ENCODE measurements at regions not wholly inside any gene's neighbourhood (a gene's known extent, or its start where the extent isn't known, plus 50 kb on each side); places are given as distances from the start of the nearest gene placed in this dataset.

GRCh38 chr12:65546528-65546927 lies 268.0 kb downstream of the MSRB3 start:
- Histone ChIP-seq H3K36me3 (ENCODE audit: control insufficient read depth in 2 of 2, insufficient read depth in 2 of 2, low read length in 2 of 2) (no peaks in the 10 kb centered on the region), H3K4me1 (ENCODE audit: control insufficient read depth, insufficient read depth, low read length) (no peaks in the 10 kb centered on the region), H3K9ac (ENCODE audit: low read length in 2 of 2) (no peak overlapping the region), H3K27ac (ENCODE audit: low read length) (no peak overlapping the region), H3K9me3 (ENCODE audit: control insufficient read depth in 2 of 2, low read length in 2 of 2) (no peaks in the 10 kb centered on the region), H3K27me3 (ENCODE audit: control insufficient read depth in 1 of 2, insufficient read depth in 2 of 2, low read length in 2 of 2) (no peaks in the 10 kb centered on the region), H3K4me3 (ENCODE audit: low read length in 2 of 2) (no peak overlapping the region)

- H3K9ac ChIP-seq (ENCODE audit: low read length in 2 of 2) = no peak overlapping the region
- no peaks in the 10 kb centered on the region for H3K36me3 ChIP-seq (ENCODE audit: control insufficient read depth in 2 of 2, insufficient read depth in 2 of 2, low read length in 2 of 2)
- no peak overlapping the region for H3K27ac ChIP-seq (ENCODE audit: low read length)
- no peaks in the 10 kb centered on the region for H3K9me3 ChIP-seq (ENCODE audit: control insufficient read depth in 2 of 2, low read length in 2 of 2)
- H3K4me3 ChIP-seq (ENCODE audit: low read length in 2 of 2) = no peak overlapping the region
- peaks cover 2% of the 10 kb centered on the region in 2 donors for H3K27me3 ChIP-seq (ENCODE audit: control insufficient read depth in 1 of 2, insufficient read depth in 2 of 2, low read length in 2 of 2)
- no peaks in the 10 kb centered on the region for H3K4me1 ChIP-seq (ENCODE audit: control insufficient read depth, insufficient read depth, low read length)
These were observed 267.4 kb upstream of the HMGA2 start for GRCh38 chr12:65556676-65557437.

- no peak overlapping the region for H3K27ac ChIP-seq (ENCODE audit: low read length)
- H3K9me3 ChIP-seq (ENCODE audit: control insufficient read depth in 2 of 2, low read length in 2 of 2) = no peaks in the 10 kb centered on the region
- peaks cover 2% of the 10 kb centered on the region in 2 donors for H3K27me3 ChIP-seq (ENCODE audit: control insufficient read depth in 1 of 2, insufficient read depth in 2 of 2, low read length in 2 of 2)
- no peak overlapping the region for H3K9ac ChIP-seq (ENCODE audit: low read length in 2 of 2)
- H3K36me3 ChIP-seq (ENCODE audit: control insufficient read depth in 2 of 2, insufficient read depth in 2 of 2, low read length in 2 of 2) = no peaks in the 10 kb centered on the region
- H3K4me3 ChIP-seq (ENCODE audit: low read length in 2 of 2) = no peak overlapping the region
- H3K4me1 ChIP-seq (ENCODE audit: control insufficient read depth, insufficient read depth, low read length) = no peaks in the 10 kb centered on the region
These were observed 266.7 kb upstream of the HMGA2 start for GRCh38 chr12:65557438-65558181.

GRCh38 chr12:65560286-65560685 lies 264.0 kb upstream of the HMGA2 start:
- Histone ChIP-seq H3K9me3 (ENCODE audit: control insufficient read depth in 2 of 2, low read length in 2 of 2) (no peaks in the 10 kb centered on the region), H3K4me1 (ENCODE audit: control insufficient read depth, insufficient read depth, low read length) (no peaks in the 10 kb centered on the region), H3K27me3 (ENCODE audit: control insufficient read depth in 1 of 2, insufficient read depth in 2 of 2, low read length in 2 of 2) (peaks cover 2% of the 10 kb centered on the region in 2 donors), H3K9ac (ENCODE audit: low read length in 2 of 2) (no peak overlapping the region), H3K4me3 (ENCODE audit: low read length in 2 of 2) (no peak overlapping the region), H3K27ac (ENCODE audit: low read length) (no peak overlapping the region), H3K36me3 (ENCODE audit: control insufficient read depth in 2 of 2, insufficient read depth in 2 of 2, low read length in 2 of 2) (no peaks in the 10 kb centered on the region)

- no peak overlapping the region for H3K9ac ChIP-seq (ENCODE audit: low read length in 2 of 2)
- H3K36me3 ChIP-seq (ENCODE audit: control insufficient read depth in 2 of 2, insufficient read depth in 2 of 2, low read length in 2 of 2) = no peaks in the 10 kb centered on the region
- H3K27me3 ChIP-seq (ENCODE audit: control insufficient read depth in 1 of 2, insufficient read depth in 2 of 2, low read length in 2 of 2) = peaks cover 0 to 2% of the 10 kb centered on the region in 2 donors
- H3K27ac ChIP-seq (ENCODE audit: low read length) = no peak overlapping the region
- H3K4me3 ChIP-seq (ENCODE audit: low read length in 2 of 2) = no peak overlapping the region
- no peaks in the 10 kb centered on the region for H3K4me1 ChIP-seq (ENCODE audit: control insufficient read depth, insufficient read depth, low read length)
- H3K9me3 ChIP-seq (ENCODE audit: control insufficient read depth in 2 of 2, low read length in 2 of 2) = no peaks in the 10 kb centered on the region
These were observed 262.4 kb upstream of the HMGA2 start for GRCh38 chr12:65561798-65562382.

- Histone ChIP-seq H3K4me3 (ENCODE audit: low read length in 2 of 2) (no peak overlapping the region), H3K9ac (ENCODE audit: low read length in 2 of 2) (no peak overlapping the region), H3K4me1 (ENCODE audit: control insufficient read depth, insufficient read depth, low read length) (no peaks in the 10 kb centered on the region), H3K36me3 (ENCODE audit: control insufficient read depth in 2 of 2, insufficient read depth in 2 of 2, low read length in 2 of 2) (no peaks in the 10 kb centered on the region), H3K27ac (ENCODE audit: low read length) (no peak overlapping the region), H3K27me3 (ENCODE audit: control insufficient read depth in 1 of 2, insufficient read depth in 2 of 2, low read length in 2 of 2) (no peaks in the 10 kb centered on the region), H3K9me3 (ENCODE audit: control insufficient read depth in 2 of 2, low read length in 2 of 2) (no peaks in the 10 kb centered on the region)
These were observed 258.4 kb upstream of the HMGA2 start for GRCh38 chr12:65565601-65566560.

GRCh38 chr12:65566751-65567150 lies 257.5 kb upstream of the HMGA2 start:
- no peaks in the 10 kb centered on the region for H3K9me3 ChIP-seq (ENCODE audit: control insufficient read depth in 2 of 2, low read length in 2 of 2)
- no peaks in the 10 kb centered on the region for H3K4me1 ChIP-seq (ENCODE audit: control insufficient read depth, insufficient read depth, low read length)
- no peak overlapping the region for H3K9ac ChIP-seq (ENCODE audit: low read length in 2 of 2)
- H3K27ac ChIP-seq (ENCODE audit: low read length) = no peak overlapping the region
- no peaks in the 10 kb centered on the region for H3K36me3 ChIP-seq (ENCODE audit: control insufficient read depth in 2 of 2, insufficient read depth in 2 of 2, low read length in 2 of 2)
- no peak overlapping the region for H3K4me3 ChIP-seq (ENCODE audit: low read length in 2 of 2)
- H3K27me3 ChIP-seq (ENCODE audit: control insufficient read depth in 1 of 2, insufficient read depth in 2 of 2, low read length in 2 of 2) = no peaks in the 10 kb centered on the region

GRCh38 chr12:65567820-65568219 lies 256.5 kb upstream of the HMGA2 start:
- H3K27me3 ChIP-seq (ENCODE audit: control insufficient read depth in 1 of 2, insufficient read depth in 2 of 2, low read length in 2 of 2) = no peaks in the 10 kb centered on the region
- no peak overlapping the region for H3K9ac ChIP-seq (ENCODE audit: low read length in 2 of 2)
- no peak overlapping the region for H3K27ac ChIP-seq (ENCODE audit: low read length)
- H3K36me3 ChIP-seq (ENCODE audit: control insufficient read depth in 2 of 2, insufficient read depth in 2 of 2, low read length in 2 of 2) = no peaks in the 10 kb centered on the region
- H3K4me1 ChIP-seq (ENCODE audit: control insufficient read depth, insufficient read depth, low read length) = no peaks in the 10 kb centered on the region
- no peak overlapping the region for H3K4me3 ChIP-seq (ENCODE audit: low read length in 2 of 2)
- H3K9me3 ChIP-seq (ENCODE audit: control insufficient read depth in 2 of 2, low read length in 2 of 2) = no peaks in the 10 kb centered on the region

- Histone ChIP-seq H3K27ac (ENCODE audit: low read length) (no peak overlapping the region), H3K9ac (ENCODE audit: low read length in 2 of 2) (no peak overlapping the region), H3K4me1 (ENCODE audit: control insufficient read depth, insufficient read depth, low read length) (no peaks in the 10 kb centered on the region), H3K36me3 (ENCODE audit: control insufficient read depth in 2 of 2, insufficient read depth in 2 of 2, low read length in 2 of 2) (no peaks in the 10 kb centered on the region), H3K4me3 (ENCODE audit: low read length in 2 of 2) (no peak overlapping the region), H3K27me3 (ENCODE audit: control insufficient read depth in 1 of 2, insufficient read depth in 2 of 2, low read length in 2 of 2) (no peaks in the 10 kb centered on the region), H3K9me3 (ENCODE audit: control insufficient read depth in 2 of 2, low read length in 2 of 2) (no peaks in the 10 kb centered on the region)
These were observed 255.8 kb upstream of the HMGA2 start for GRCh38 chr12:65568517-65568916.

- no peak overlapping the region for H3K27ac ChIP-seq (ENCODE audit: low read length)
- no peak overlapping the region for H3K4me3 ChIP-seq (ENCODE audit: low read length in 2 of 2)
- no peaks in the 10 kb centered on the region for H3K9me3 ChIP-seq (ENCODE audit: control insufficient read depth in 2 of 2, low read length in 2 of 2)
- no peaks in the 10 kb centered on the region for H3K36me3 ChIP-seq (ENCODE audit: control insufficient read depth in 2 of 2, insufficient read depth in 2 of 2, low read length in 2 of 2)
- H3K9ac ChIP-seq (ENCODE audit: low read length in 2 of 2) = no peak overlapping the region
- H3K4me1 ChIP-seq (ENCODE audit: control insufficient read depth, insufficient read depth, low read length) = no peaks in the 10 kb centered on the region
- H3K27me3 ChIP-seq (ENCODE audit: control insufficient read depth in 1 of 2, insufficient read depth in 2 of 2, low read length in 2 of 2) = no peaks in the 10 kb centered on the region
These were observed 253.7 kb upstream of the HMGA2 start for GRCh38 chr12:65570451-65571130.
